ENCODE measurements at regions not wholly inside any gene's neighbourhood (a gene's known extent, or its start where the extent isn't known, plus 50 kb on each side); places are given as distances from the start of the nearest gene placed in this dataset.

DNA sequence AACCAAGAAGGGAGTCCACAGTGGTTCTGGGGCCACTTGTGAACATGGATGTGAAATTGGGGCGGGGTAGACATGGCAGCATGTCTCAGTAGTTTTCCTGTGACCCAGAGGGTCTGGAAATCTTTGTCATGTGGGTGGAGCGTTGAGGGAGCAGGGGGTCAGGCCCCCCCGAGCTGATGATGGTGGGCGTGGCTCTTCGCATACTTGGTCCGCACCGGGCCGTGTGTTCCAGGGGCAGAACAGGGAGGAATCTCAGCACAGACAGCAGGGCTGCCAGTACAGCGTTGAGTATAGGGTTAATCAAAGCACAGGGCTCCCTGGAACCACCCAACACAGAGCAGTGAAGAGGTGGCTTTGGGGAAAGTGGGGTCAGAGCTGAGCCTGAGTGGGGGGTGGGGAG, 267.5 kb downstream of the SEC14L1 start:
- intact Hi-C loops (cut with micrococcal nuclease; ENCODE audit: unreplicated experiment) = no loop called here

DNA sequence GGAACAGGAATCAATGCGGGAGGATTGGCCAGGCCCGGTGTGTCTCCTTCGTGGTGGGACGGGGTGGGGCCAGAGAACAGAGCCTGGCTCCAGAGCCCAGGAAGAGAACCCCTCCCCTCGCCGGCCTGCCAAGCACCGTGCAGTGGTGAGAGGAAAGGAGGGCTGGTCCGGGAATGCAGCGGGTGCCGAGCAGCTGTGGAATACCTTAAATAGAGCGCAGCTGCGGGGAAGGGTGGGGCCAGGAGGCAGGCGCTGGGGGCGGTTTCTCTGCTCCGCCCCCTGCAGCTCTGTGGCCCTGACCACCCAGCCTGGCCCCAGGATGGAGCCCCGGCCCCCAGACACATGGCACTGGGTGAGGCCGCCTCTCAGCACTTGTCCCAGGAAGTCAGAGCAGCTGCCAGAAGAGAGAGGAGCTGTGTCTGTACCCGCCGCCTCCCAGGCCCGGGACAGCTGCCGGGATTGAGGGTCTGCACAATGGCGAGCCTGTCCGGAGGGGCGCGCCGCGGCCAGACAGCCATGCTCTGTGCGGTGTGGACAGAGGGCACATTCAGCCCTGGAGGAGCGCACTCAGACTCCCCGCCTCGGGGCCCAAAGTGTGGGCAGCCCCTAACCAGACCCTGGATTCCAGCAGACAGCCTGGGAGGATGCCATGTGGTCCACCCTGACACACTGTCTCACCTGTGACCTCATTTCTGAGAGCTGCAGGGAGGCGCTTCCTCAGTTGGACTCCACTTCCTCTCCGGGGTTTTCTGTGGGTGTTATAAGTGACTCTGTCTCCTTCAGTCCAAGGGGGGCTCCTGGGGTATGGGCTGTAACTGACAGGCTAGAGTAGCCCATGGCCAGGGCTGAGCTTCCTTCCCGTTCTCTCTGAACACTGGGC, 268.8 kb downstream of the SEC14L1 start:
- WGBS (ENCODE audit: low lambda C conversion rate) = 88% methylated on average over 14 of the region's 34 CpGs
- peaks cover 61% of the 10 kb centered on the region for H3K79me2 ChIP-seq (ENCODE audit: insufficient read depth, low read length)
- DNase-seq (ENCODE audit: low spot score) = no peak
- peak; percentile 91 for TF ChIP-seq AGO2 (optimal IDR thresholded peaks at IDR 0.05; ENCODE audit: low read depth, low read length)
- TF ChIP-seq, protein P1, sequence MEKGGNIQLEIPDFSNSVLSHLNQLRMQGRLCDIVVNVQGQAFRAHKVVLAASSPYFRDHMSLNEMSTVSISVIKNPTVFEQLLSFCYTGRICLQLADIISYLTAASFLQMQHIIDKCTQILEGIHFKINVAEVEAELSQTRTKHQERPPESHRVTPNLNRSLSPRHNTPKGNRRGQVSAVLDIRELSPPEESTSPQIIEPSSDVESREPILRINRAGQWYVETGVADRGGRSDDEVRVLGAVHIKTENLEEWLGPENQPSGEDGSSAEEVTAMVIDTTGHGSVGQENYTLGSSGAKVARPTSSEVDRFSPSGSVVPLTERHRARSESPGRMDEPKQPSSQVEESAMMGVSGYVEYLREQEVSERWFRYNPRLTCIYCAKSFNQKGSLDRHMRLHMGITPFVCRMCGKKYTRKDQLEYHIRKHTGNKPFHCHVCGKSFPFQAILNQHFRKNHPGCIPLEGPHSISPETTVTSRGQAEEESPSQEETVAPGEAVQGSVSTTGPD (CRISPR knock-in tag; IDR thresholded peaks at IDR 0.05) = no peak
- peak; percentile 60 for TF ChIP-seq RBM22 (optimal IDR thresholded peaks at IDR 0.05; ENCODE audit: low read length)
- TF ChIP-seq, protein P2, sequence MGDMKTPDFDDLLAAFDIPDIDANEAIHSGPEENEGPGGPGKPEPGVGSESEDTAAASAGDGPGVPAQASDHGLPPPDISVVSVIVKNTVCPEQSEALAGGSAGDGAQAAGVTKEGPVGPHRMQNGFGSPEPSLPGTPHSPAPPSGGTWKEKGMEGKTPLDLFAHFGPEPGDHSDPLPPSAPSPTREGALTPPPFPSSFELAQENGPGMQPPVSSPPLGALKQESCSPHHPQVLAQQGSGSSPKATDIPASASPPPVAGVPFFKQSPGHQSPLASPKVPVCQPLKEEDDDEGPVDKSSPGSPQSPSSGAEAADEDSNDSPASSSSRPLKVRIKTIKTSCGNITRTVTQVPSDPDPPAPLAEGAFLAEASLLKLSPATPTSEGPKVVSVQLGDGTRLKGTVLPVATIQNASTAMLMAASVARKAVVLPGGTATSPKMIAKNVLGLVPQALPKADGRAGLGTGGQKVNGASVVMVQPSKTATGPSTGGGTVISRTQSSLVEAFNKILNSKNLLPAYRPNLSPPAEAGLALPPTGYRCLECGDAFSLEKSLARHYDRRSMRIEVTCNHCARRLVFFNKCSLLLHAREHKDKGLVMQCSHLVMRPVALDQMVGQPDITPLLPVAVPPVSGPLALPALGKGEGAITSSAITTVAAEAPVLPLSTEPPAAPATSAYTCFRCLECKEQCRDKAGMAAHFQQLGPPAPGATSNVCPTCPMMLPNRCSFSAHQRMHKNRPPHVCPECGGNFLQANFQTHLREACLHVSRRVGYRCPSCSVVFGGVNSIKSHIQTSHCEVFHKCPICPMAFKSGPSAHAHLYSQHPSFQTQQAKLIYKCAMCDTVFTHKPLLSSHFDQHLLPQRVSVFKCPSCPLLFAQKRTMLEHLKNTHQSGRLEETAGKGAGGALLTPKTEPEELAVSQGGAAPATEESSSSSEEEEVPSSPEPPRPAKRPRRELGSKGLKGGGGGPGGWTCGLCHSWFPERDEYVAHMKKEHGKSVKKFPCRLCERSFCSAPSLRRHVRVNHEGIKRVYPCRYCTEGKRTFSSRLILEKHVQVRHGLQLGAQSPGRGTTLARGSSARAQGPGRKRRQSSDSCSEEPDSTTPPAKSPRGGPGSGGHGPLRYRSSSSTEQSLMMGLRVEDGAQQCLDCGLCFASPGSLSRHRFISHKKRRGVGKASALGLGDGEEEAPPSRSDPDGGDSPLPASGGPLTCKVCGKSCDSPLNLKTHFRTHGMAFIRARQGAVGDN (CRISPR knock-in tag; IDR thresholded peaks at IDR 0.05) = peak; percentile 18; the same call in 1 of the 2 replicates
- BruUV-seq (replicated peaks) = no TSS peak
- H3K27me3 ChIP-seq (ENCODE audit: control insufficient read depth in 1 of 2, insufficient read depth in 2 of 2, low read length in 2 of 2) = no peaks in the 10 kb centered on the region
- H3K4me1 ChIP-seq (ENCODE audit: insufficient read depth, low read length) = peaks cover 18% of the 10 kb centered on the region; the same call in 1 of the 2 replicates
- intact Hi-C loops (cut with micrococcal nuclease; ENCODE audit: unreplicated experiment) = no loop called here
- H3K4me3 ChIP-seq (replicated peaks in 1 of 3; ENCODE audit: insufficient read depth in 1 of 3, low read depth in 2 of 3, low read length in 3 of 3) = no peak overlapping the region
- no peak for FAIRE-seq
- H3K27ac ChIP-seq (ENCODE audit: extremely low read length, insufficient read depth, low read length) = no peak overlapping the region
- POLR2A ChIA-PET = interaction anchor here (1.5 kb wide), 1 partner anchor 18 kb away, joined by 3 read pairs; no protein-coding TSS in a partner anchor
- no peak overlapping the region for H3K9ac ChIP-seq (ENCODE audit: insufficient read depth, low read depth, low read length)
- CTCF ChIA-PET (ENCODE audit: low intra/inter-chr PET ratio, low total read pairs) = no interaction called here
- ATAC-seq = peak; percentile 5; the same call in 1 of the 3 replicates
- H2AFZ ChIP-seq (ENCODE audit: low read length) = no peak overlapping the region
- no peak overlapping the region for H3K4me2 ChIP-seq (ENCODE audit: low read depth, low read length)
- no peaks in the 10 kb centered on the region for H3K9me3 ChIP-seq (ENCODE audit: low read length)
- H4K20me1 ChIP-seq (ENCODE audit: insufficient read depth, low read length) = peaks cover 47% of the 10 kb centered on the region
- in situ Hi-C loops (cut with HindIII; ENCODE audit: extremely low pct_ligation_motif_present, low pct_unique_long_range_greater_than_20kb) = no loop called here
- peaks cover 35 to 76% of the 10 kb centered on the region in 2 experiments; a peak in 4 of 5 replicates for H3K36me3 ChIP-seq (replicated peaks in 1 of 2; ENCODE audit: control insufficient read depth in 1 of 2, insufficient read depth in 2 of 2, low read length in 2 of 2)

More for the DNA sequence above, 267.5 kb downstream of the SEC14L1 start:
- H3K27me3 ChIP-seq (ENCODE audit: control insufficient read depth in 1 of 2, insufficient read depth in 2 of 2, low read length in 2 of 2) = no peaks in the 10 kb centered on the region
- no peak overlapping the region for H3K27ac ChIP-seq (ENCODE audit: extremely low read length, insufficient read depth, low read length)
- TF ChIP-seq, protein P3, sequence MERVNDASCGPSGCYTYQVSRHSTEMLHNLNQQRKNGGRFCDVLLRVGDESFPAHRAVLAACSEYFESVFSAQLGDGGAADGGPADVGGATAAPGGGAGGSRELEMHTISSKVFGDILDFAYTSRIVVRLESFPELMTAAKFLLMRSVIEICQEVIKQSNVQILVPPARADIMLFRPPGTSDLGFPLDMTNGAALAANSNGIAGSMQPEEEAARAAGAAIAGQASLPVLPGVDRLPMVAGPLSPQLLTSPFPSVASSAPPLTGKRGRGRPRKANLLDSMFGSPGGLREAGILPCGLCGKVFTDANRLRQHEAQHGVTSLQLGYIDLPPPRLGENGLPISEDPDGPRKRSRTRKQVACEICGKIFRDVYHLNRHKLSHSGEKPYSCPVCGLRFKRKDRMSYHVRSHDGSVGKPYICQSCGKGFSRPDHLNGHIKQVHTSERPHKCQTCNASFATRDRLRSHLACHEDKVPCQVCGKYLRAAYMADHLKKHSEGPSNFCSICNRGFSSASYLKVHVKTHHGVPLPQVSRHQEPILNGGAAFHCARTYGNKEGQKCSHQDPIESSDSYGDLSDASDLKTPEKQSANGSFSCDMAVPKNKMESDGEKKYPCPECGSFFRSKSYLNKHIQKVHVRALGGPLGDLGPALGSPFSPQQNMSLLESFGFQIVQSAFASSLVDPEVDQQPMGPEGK (CRISPR knock-in tag; IDR thresholded peaks at IDR 0.05) = peak; percentile 36; the same call in 1 of the 2 replicates
- TF ChIP-seq AGO1 (IDR thresholded peaks at IDR 0.05; ENCODE audit: low read depth, low read length, poor library complexity, severe bottlenecking) = no peak
- no peak overlapping the region for H3K4me2 ChIP-seq (ENCODE audit: low read depth, low read length)
- no TSS peak for BruUV-seq (replicated peaks)
- ChIA-PET CTCF (ENCODE audit: low intra/inter-chr PET ratio, low total read pairs) (no interaction called here), POLR2A (interaction anchor here (1.5 kb wide), 1 partner anchor 17 kb away, joined by 3 read pairs; no protein-coding TSS in a partner anchor)
- in situ Hi-C loops (cut with HindIII; ENCODE audit: extremely low pct_ligation_motif_present, low pct_unique_long_range_greater_than_20kb) = no loop called here
- no peak overlapping the region for H2AFZ ChIP-seq (ENCODE audit: low read length)
- FAIRE-seq = no peak
- peaks cover 62% of the 10 kb centered on the region for H3K79me2 ChIP-seq (ENCODE audit: insufficient read depth, low read length)
- H3K4me1 ChIP-seq (ENCODE audit: insufficient read depth, low read length) = peaks cover 18% of the 10 kb centered on the region; the same call in 1 of the 2 replicates
- no peak overlapping the region for H3K4me3 ChIP-seq (replicated peaks in 1 of 3; ENCODE audit: insufficient read depth in 1 of 3, low read depth in 2 of 3, low read length in 3 of 3)
- H3K9ac ChIP-seq (ENCODE audit: insufficient read depth, low read depth, low read length) = no peak overlapping the region
- no peaks in the 10 kb centered on the region for H3K9me3 ChIP-seq (ENCODE audit: low read length)
- ATAC-seq = no peak
- WGBS (ENCODE audit: low lambda C conversion rate) = 95% methylated on average over 9 of the region's 9 CpGs
- peaks cover 44 to 78% of the 10 kb centered on the region in 2 experiments; a peak in 4 of 5 replicates for H3K36me3 ChIP-seq (replicated peaks in 1 of 2; ENCODE audit: control insufficient read depth in 1 of 2, insufficient read depth in 2 of 2, low read length in 2 of 2)
- no peak for DNase-seq (ENCODE audit: low spot score)
- H4K20me1 ChIP-seq (ENCODE audit: insufficient read depth, low read length) = peaks cover 52% of the 10 kb centered on the region

All from HepG2 (cell line).